Liver (tissue), 8 donors: ENCODE measurements at regions not wholly inside any gene's neighbourhood (a gene's known extent, or its start where the extent isn't known, plus 50 kb on each side); places are given as distances from the start of the nearest gene placed in this dataset.

Experiments
- DNase-seq: peaks from one replicate; pipeline ENCODE4 v3.0.0-alpha.2; 2017; ENCODE audit warnings: low spot score
- H3K27ac ChIP-seq, 2 donors: one replicate each; pipeline ENCODE4 v1.7.0; 2013; ENCODE audit warnings: inconsistent platforms in 2 of 2, low read length in 2 of 2, control low read depth in 1 of 2, low read depth in 1 of 2, mild to moderate bottlenecking in 1 of 2
- H3K27me3 ChIP-seq, 4 donors: one replicate each; pipeline versions ENCODE4 v1.6.1 to v1.7.0; 2013; ENCODE audit warnings: low read length in 3 of 4, inconsistent platforms in 1 of 4, mild to moderate bottlenecking in 1 of 4, moderate library complexity in 1 of 4; ENCODE audit not compliant: control insufficient read depth in 4 of 4, insufficient read depth in 4 of 4
- H3K36me3 ChIP-seq, 4 donors: one replicate each; pipeline versions ENCODE4 v1.6.1 to v1.7.0; 2013; ENCODE audit warnings: low read length in 3 of 4, mild to moderate bottlenecking in 3 of 4, low read depth in 1 of 4, moderate library complexity in 1 of 4; ENCODE audit not compliant: control insufficient read depth in 4 of 4, insufficient read depth in 3 of 4
- H3K4me1 ChIP-seq, 4 donors: one replicate each; pipeline versions ENCODE4 v1.6.1 to v1.7.0; 2013; ENCODE audit warnings: low read length in 3 of 4, mild to moderate bottlenecking in 3 of 4, moderate library complexity in 1 of 4; ENCODE audit not compliant: control insufficient read depth in 4 of 4, insufficient read depth in 4 of 4
- H3K4me3 ChIP-seq, 3 donors: one replicate each; pipeline versions ENCODE4 v1.6.1 to v1.7.0; 2013; ENCODE audit warnings: low read length in 3 of 3, control low read depth in 1 of 3, low read depth in 1 of 3, mild to moderate bottlenecking in 1 of 3
- H3K9ac ChIP-seq, 2 donors: one replicate each; pipeline ENCODE4 v1.7.0; 2013; ENCODE audit warnings: low read length in 2 of 2, mild to moderate bottlenecking in 2 of 2, moderate library complexity in 2 of 2, control low read depth in 1 of 2, low read depth in 1 of 2
- H3K9me3 ChIP-seq, 4 donors: one replicate each; pipeline versions ENCODE4 v1.6.1 to v1.7.0; 2013; ENCODE audit warnings: low read length in 3 of 4; ENCODE audit not compliant: control insufficient read depth in 4 of 4
- ATF3 ChIP-seq: IDR thresholded peaks from 2 replicates; pipeline ENCODE4 v1.6.1; 2016; ENCODE audit warnings: antibody characterized with exemption
- CTCF ChIP-seq: fragments of 150-350 bp; IDR thresholded peaks from 2 replicates; pipeline ENCODE4 v1.5.1; 2017; ENCODE audit warnings: improper control_type of control experiment, low read depth, low read length; ENCODE audit not compliant: missing input control
- EGR1 ChIP-seq, 2 donors: IDR thresholded peaks; 2 replicates each; pipeline ENCODE4 v1.6.1; 2016 to 2018; ENCODE audit warnings: antibody characterized with exemption in 2 of 2, low read depth in 2 of 2
- FOXA1 ChIP-seq: IDR thresholded peaks from 2 replicates; pipeline ENCODE4 v1.6.1; 2016; ENCODE audit warnings: antibody characterized with exemption
- FOXA2 ChIP-seq: IDR thresholded peaks from 2 replicates; pipeline ENCODE4 v1.6.1; 2016; ENCODE audit warnings: antibody characterized with exemption
- GABPA ChIP-seq, 2 donors: IDR thresholded peaks in 1 of 2; conservative IDR thresholded peaks in 1 of 2; 2 replicates each; pipeline ENCODE4 v1.6.1; 2016; ENCODE audit warnings: antibody characterized with exemption in 2 of 2, mild to moderate bottlenecking in 1 of 2, moderate library complexity in 1 of 2
- HNF4A ChIP-seq, 2 donors: conservative IDR thresholded peaks; 2 replicates each; pipeline ENCODE4 v1.6.1; 2016; ENCODE audit warnings: antibody characterized with exemption in 2 of 2, mild to moderate bottlenecking in 2 of 2
- HNF4G ChIP-seq: IDR thresholded peaks from 2 replicates; pipeline ENCODE4 v1.6.1; 2016; ENCODE audit warnings: antibody characterized with exemption
- MAX ChIP-seq: IDR thresholded peaks from 2 replicates; pipeline ENCODE4 v1.6.1; 2016; ENCODE audit warnings: antibody characterized with exemption
- NR2F2 ChIP-seq: IDR thresholded peaks from 2 replicates; pipeline ENCODE4 v1.6.1; 2016; ENCODE audit warnings: antibody characterized with exemption
- RAD21 ChIP-seq, 2 donors: IDR thresholded peaks; 2 replicates each; pipeline ENCODE4 v1.6.1; 2016; ENCODE audit warnings: antibody characterized with exemption in 2 of 2, mild to moderate bottlenecking in 2 of 2
- REST ChIP-seq: IDR thresholded peaks from 2 replicates; pipeline ENCODE4 v1.6.1; 2016; ENCODE audit warnings: antibody characterized with exemption, mild to moderate bottlenecking
- RXRA ChIP-seq, 2 donors: IDR thresholded peaks; 2 replicates each; pipeline ENCODE4 v1.6.1; 2017 to 2018; ENCODE audit warnings: antibody characterized with exemption in 2 of 2, mild to moderate bottlenecking in 1 of 2
- SP1 ChIP-seq: IDR thresholded peaks from 2 replicates; pipeline ENCODE4 v1.6.1; 2018; ENCODE audit warnings: antibody characterized with exemption, mild to moderate bottlenecking
- TAF1 ChIP-seq: conservative IDR thresholded peaks from 2 replicates; pipeline ENCODE4 v1.6.1; 2016; ENCODE audit warnings: antibody characterized with exemption, mild to moderate bottlenecking
- YY1 ChIP-seq: IDR thresholded peaks from 2 replicates; pipeline ENCODE4 v1.6.1; 2016; ENCODE audit warnings: antibody characterized with exemption, mild to moderate bottlenecking
- ZBTB33 ChIP-seq: IDR thresholded peaks from 2 replicates; pipeline ENCODE4 v1.6.1; 2016; ENCODE audit warnings: antibody characterized with exemption
- WGBS: extraction: QIAGEN DNeasy Blood & Tissue Kit; methylation state at CpG from one replicate; pipeline ENCODE4 v1.1.7; 2013; 5-methylcytosine and 5-hydroxymethylcytosine counted together
- donor health status: healthy.
- donor health status: healthy.
- donor health status: healthy.
- donor health status: healthy.
- donor health status: healthy.

GRCh38 chr13:61276401-61276800, 139.2 kb downstream of the PCDH20 start:
- H3K4me1 ChIP-seq = no peaks in the 10 kb centered on the region
- no peak overlapping the region for H3K9ac ChIP-seq
- no peak overlapping the region for H3K27ac ChIP-seq
- H3K4me3 ChIP-seq = no peak overlapping the region
- H3K27me3 ChIP-seq = no peaks in the 10 kb centered on the region
- no peak for TF ChIP-seq NR2F2
- no peak for TF ChIP-seq ATF3
- no peak for TF ChIP-seq YY1
- TF ChIP-seq TAF1 = no peak
- no peak for TF ChIP-seq CTCF
- no peak for TF ChIP-seq HNF4A (conservative IDR thresholded peaks at IDR 0.05)
- no peak for TF ChIP-seq GABPA (IDR thresholded peaks at IDR 0.05 in 1 of 2, conservative IDR thresholded peaks at IDR 0.05 in 1 of 2)
- no peak for TF ChIP-seq REST
- no peak for TF ChIP-seq MAX
- no peak for TF ChIP-seq EGR1 (IDR thresholded peaks at IDR 0.05; ENCODE audit: low read depth in 2 of 2)
- TF ChIP-seq FOXA1 = no peak
- TF ChIP-seq HNF4G = no peak
- no peak for TF ChIP-seq ZBTB33
- TF ChIP-seq RAD21 (IDR thresholded peaks at IDR 0.05) = no peak
- TF ChIP-seq FOXA2 = no peak
- H3K36me3 ChIP-seq = no peaks in the 10 kb centered on the region
- no peak for DNase-seq
- H3K9me3 ChIP-seq = no peaks in the 10 kb centered on the region
- 79% methylated on average over 2 of the region's 2 CpGs for WGBS

GRCh38 chr13:61275736-61276135, 139.9 kb downstream of the PCDH20 start:
- Histone ChIP-seq H3K36me3 (no peaks in the 10 kb centered on the region), H3K9ac (no peak overlapping the region), H3K27me3 (no peaks in the 10 kb centered on the region), H3K27ac (no peak overlapping the region), H3K9me3 (no peaks in the 10 kb centered on the region), H3K4me3 (no peak overlapping the region), H3K4me1 (no peaks in the 10 kb centered on the region)
- 38% methylated on average over 2 of the region's 2 CpGs for WGBS
- no peak for DNase-seq
- TF ChIP-seq TAF1 (no peak), RXRA (IDR thresholded peaks at IDR 0.05) (no peak), FOXA2 (no peak), EGR1 (IDR thresholded peaks at IDR 0.05; ENCODE audit: low read depth in 2 of 2) (no peak), HNF4G (no peak), MAX (no peak), REST (no peak), GABPA (IDR thresholded peaks at IDR 0.05 in 1 of 2, conservative IDR thresholded peaks at IDR 0.05 in 1 of 2) (no peak), RAD21 (IDR thresholded peaks at IDR 0.05) (no peak), YY1 (no peak), ATF3 (no peak), SP1 (no peak)
